ENCODE measurements at regions not wholly inside any gene's neighbourhood (a gene's known extent, or its start where the extent isn't known, plus 50 kb on each side); places are given as distances from the start of the nearest gene placed in this dataset.

- Histone ChIP-seq H3K27ac (no peak overlapping the region), H3K79me2 (ENCODE audit: insufficient read depth, low read depth) (no peaks in the 10 kb centered on the region), H3K9ac (no peak overlapping the region), H2AFZ (ENCODE audit: low read depth) (no peak overlapping the region), H3K36me3 (ENCODE audit: insufficient read depth) (no peaks in the 10 kb centered on the region), H3K4me1 (ENCODE audit: low read depth, poor library complexity, severe bottlenecking) (no peaks in the 10 kb centered on the region), H3K4me3 (IDR thresholded peaks at IDR 0.05; ENCODE audit: insufficient read depth, low read depth, low read length) (no peak overlapping the region), H3K27me3 (ENCODE audit: insufficient read depth, low read depth) (no peaks in the 10 kb centered on the region), H4K20me1 (ENCODE audit: insufficient read depth) (no peaks in the 10 kb centered on the region), H3K4me2 (no peak overlapping the region)
- no peak for TF ChIP-seq CTCF (conservative IDR thresholded peaks at IDR 0.05; ENCODE audit: low read depth, low read length)
Measured at GRCh38 chr6:121600389-121601168, 165.1 kb downstream of the GJA1 start.

- Histone ChIP-seq H3K36me3 (ENCODE audit: insufficient read depth) (no peaks in the 10 kb centered on the region), H3K4me3 (IDR thresholded peaks at IDR 0.05; ENCODE audit: insufficient read depth, low read depth, low read length) (no peak overlapping the region), H3K4me2 (no peak overlapping the region), H3K4me1 (ENCODE audit: low read depth, poor library complexity, severe bottlenecking) (no peaks in the 10 kb centered on the region), H3K79me2 (ENCODE audit: insufficient read depth, low read depth) (no peaks in the 10 kb centered on the region), H3K27me3 (ENCODE audit: insufficient read depth, low read depth) (no peaks in the 10 kb centered on the region), H3K9ac (no peak overlapping the region), H3K27ac (no peak overlapping the region), H4K20me1 (ENCODE audit: insufficient read depth) (no peaks in the 10 kb centered on the region), H2AFZ (ENCODE audit: low read depth) (no peak overlapping the region)
- TF ChIP-seq CTCF (conservative IDR thresholded peaks at IDR 0.05; ENCODE audit: low read depth, low read length), result no peak
Measured at GRCh38 chr6:121603486-121603885, 168.0 kb downstream of the GJA1 start.

GRCh38 chr6:121607721-121608120 is 172.3 kb downstream of the GJA1 start:
- Histone ChIP-seq H3K4me1 (ENCODE audit: low read depth, poor library complexity, severe bottlenecking) (no peaks in the 10 kb centered on the region), H3K79me2 (ENCODE audit: insufficient read depth, low read depth) (no peaks in the 10 kb centered on the region), H3K9ac (no peak overlapping the region), H4K20me1 (ENCODE audit: insufficient read depth) (no peaks in the 10 kb centered on the region), H3K36me3 (ENCODE audit: insufficient read depth) (no peaks in the 10 kb centered on the region), H3K27ac (no peak overlapping the region), H3K27me3 (ENCODE audit: insufficient read depth, low read depth) (no peaks in the 10 kb centered on the region), H3K4me2 (no peak overlapping the region), H2AFZ (ENCODE audit: low read depth) (no peak overlapping the region), H3K4me3 (IDR thresholded peaks at IDR 0.05; ENCODE audit: insufficient read depth, low read depth, low read length) (no peak overlapping the region)
- TF ChIP-seq CTCF (conservative IDR thresholded peaks at IDR 0.05; ENCODE audit: low read depth, low read length), result no peak

GRCh38 chr6:121608270-121608669 is 172.8 kb downstream of the GJA1 start:
- no peak overlapping the region for H2AFZ ChIP-seq (ENCODE audit: low read depth)
- H3K4me1 ChIP-seq (ENCODE audit: low read depth, poor library complexity, severe bottlenecking), result no peaks in the 10 kb centered on the region
- H3K79me2 ChIP-seq (ENCODE audit: insufficient read depth, low read depth), result no peaks in the 10 kb centered on the region
- H3K4me3 ChIP-seq (IDR thresholded peaks at IDR 0.05; ENCODE audit: insufficient read depth, low read depth, low read length), result no peak overlapping the region
- H3K9ac ChIP-seq, result no peak overlapping the region
- no peak overlapping the region for H3K27ac ChIP-seq
- no peaks in the 10 kb centered on the region for H3K36me3 ChIP-seq (ENCODE audit: insufficient read depth)
- H4K20me1 ChIP-seq (ENCODE audit: insufficient read depth), result no peaks in the 10 kb centered on the region
- H3K27me3 ChIP-seq (ENCODE audit: insufficient read depth, low read depth), result no peaks in the 10 kb centered on the region
- no peak for TF ChIP-seq CTCF (conservative IDR thresholded peaks at IDR 0.05; ENCODE audit: low read depth, low read length)
- no peak overlapping the region for H3K4me2 ChIP-seq
